ENCODE measurements at regions not wholly inside any gene's neighbourhood (a gene's known extent, or its start where the extent isn't known, plus 50 kb on each side); places are given as distances from the start of the nearest gene placed in this dataset.

- TF ChIP-seq CTCF (IDR thresholded peaks at IDR 0.05; ENCODE audit: low read depth, low read length, poor library complexity, severe bottlenecking) (no peak), EZH2phosphoT487 (IDR thresholded peaks at IDR 0.05; ENCODE audit: borderline replicate concordance, low read length) (no peak)
Measured at GRCh38 chr3:146682171-146682570, 77.0 kb upstream of the PLSCR5 start.

Measured in DOHH2 (cell line).